RWPE1 (cell line): ENCODE measurements at regions not wholly inside any gene's neighbourhood (a gene's known extent, or its start where the extent isn't known, plus 50 kb on each side); places are given as distances from the start of the nearest gene placed in this dataset.

ENCODE experiments used
- CTCF ChIA-PET: fragments of 350-600 bp; sonication (Branson Sonifier 250); formaldehyde crosslinking; extraction: SDS; loops from one replicate; lab custom pipeline; 2021; lab: Yijun Ruan, JAX
- POLR2A ChIA-PET: fragments of 400-600 bp; formaldehyde crosslinking; extraction: SDS; loops from one replicate; lab custom pipeline; 2020; ENCODE audit warnings: antibody characterized with exemption; ENCODE audit not compliant: low non-redundant PET; lab: Yijun Ruan, JAX
- DNase-seq: peaks from one replicate; pipeline ENCODE4 v3.0.0; 2012; ENCODE audit warnings: low spot score
- H3K27ac ChIP-seq: fragments of 450-650 bp; 2 replicates; pipeline ENCODE4 v1.5.1; 2017
- TF ChIP-seq, protein P1 (sequence below): fragments of 450-650 bp; conservative IDR thresholded peaks from 2 replicates; pipeline ENCODE4 v1.5.1; 2017; ENCODE audit warnings: low read depth, mild to moderate bottlenecking

DNA sequence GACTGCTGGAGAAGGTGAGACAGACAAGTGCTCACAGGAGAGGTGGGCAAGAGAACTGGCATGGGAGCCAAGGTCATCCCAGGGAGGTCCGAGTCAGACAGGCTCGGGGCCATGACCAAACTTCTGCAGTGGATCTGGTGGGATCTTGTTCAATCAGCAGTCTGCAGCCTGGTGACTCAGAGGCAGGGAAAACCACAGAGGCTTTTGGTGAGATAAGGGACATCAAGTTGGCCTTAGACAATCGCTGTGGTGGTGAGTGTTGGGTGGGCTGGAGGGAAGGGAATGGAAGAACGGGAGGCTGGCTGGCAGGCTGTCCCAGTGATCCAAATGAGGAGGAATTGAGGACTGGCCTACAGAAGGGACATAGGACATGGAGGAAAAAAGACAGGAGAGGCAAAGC lies 123.8 kb downstream of the TMEM174 start:
- DNase-seq = no peak
- POLR2A ChIA-PET = no interaction called here
- CTCF ChIA-PET = interaction anchor here (0.9 kb wide), 1 partner anchor 81 kb away, joined by 4 read pairs; no protein-coding TSS in a partner anchor
- no peak overlapping the region for H3K27ac ChIP-seq
- TF ChIP-seq, protein P1, sequence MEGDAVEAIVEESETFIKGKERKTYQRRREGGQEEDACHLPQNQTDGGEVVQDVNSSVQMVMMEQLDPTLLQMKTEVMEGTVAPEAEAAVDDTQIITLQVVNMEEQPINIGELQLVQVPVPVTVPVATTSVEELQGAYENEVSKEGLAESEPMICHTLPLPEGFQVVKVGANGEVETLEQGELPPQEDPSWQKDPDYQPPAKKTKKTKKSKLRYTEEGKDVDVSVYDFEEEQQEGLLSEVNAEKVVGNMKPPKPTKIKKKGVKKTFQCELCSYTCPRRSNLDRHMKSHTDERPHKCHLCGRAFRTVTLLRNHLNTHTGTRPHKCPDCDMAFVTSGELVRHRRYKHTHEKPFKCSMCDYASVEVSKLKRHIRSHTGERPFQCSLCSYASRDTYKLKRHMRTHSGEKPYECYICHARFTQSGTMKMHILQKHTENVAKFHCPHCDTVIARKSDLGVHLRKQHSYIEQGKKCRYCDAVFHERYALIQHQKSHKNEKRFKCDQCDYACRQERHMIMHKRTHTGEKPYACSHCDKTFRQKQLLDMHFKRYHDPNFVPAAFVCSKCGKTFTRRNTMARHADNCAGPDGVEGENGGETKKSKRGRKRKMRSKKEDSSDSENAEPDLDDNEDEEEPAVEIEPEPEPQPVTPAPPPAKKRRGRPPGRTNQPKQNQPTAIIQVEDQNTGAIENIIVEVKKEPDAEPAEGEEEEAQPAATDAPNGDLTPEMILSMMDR = no peak

DNA sequence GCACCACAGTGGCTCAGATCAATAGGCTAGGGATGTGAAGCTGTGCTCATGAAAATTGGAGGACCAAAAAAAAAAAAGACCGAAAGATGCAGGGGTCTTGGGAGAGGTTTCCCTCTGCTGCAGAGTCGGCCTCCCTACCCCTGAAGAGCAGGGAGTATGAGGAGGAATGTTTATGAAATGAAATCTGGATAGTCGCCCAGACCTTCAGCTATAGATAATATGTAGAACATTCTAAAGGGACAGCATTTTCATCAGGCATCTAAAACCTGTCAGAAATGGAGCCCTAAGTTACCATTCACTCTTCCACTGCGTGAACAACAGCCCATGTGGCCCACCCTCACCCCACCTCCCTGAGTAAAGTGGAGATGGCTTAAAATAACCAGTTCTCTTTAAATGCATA lies 122.9 kb downstream of the TMEM174 start:
- DNase-seq = no peak
- POLR2A ChIA-PET = no interaction called here
- H3K27ac ChIP-seq = no peak overlapping the region
- TF ChIP-seq, protein P1 = no peak
- CTCF ChIA-PET = interaction anchor here (0.6 to 1.6 kb wide), 5 partner anchors 11 to 141 kb away, joined by 3 to 6 read pairs (median 5); no protein-coding TSS in a partner anchor

DNA sequence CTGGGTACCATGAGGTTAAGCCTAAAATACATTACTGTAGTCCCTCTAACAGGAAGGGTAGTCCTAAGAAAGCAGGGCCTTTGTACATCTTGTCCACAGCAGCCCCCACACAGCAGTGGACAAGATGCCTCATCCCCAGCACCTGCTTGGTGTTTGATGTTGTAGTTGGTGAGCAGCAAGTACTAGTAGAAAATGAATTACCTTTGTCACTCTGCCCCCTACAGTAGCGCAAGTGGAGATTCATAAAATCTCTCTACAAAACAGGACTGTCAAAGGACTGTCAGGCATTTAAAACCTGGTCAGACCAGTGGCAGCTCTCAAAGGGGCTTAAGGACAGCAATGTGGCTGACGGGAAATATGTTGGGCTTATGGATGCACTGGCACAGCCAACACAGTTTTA lies 122.5 kb downstream of the TMEM174 start:
- TF ChIP-seq, protein P1 = no peak
- DNase-seq = no peak
- H3K27ac ChIP-seq = no peak overlapping the region
- ChIA-PET CTCF (interaction anchor here (0.6 to 1.6 kb wide), 5 partner anchors 11 to 142 kb away, joined by 3 to 6 read pairs (median 5); no protein-coding TSS in a partner anchor), POLR2A (no interaction called here)

DNA sequence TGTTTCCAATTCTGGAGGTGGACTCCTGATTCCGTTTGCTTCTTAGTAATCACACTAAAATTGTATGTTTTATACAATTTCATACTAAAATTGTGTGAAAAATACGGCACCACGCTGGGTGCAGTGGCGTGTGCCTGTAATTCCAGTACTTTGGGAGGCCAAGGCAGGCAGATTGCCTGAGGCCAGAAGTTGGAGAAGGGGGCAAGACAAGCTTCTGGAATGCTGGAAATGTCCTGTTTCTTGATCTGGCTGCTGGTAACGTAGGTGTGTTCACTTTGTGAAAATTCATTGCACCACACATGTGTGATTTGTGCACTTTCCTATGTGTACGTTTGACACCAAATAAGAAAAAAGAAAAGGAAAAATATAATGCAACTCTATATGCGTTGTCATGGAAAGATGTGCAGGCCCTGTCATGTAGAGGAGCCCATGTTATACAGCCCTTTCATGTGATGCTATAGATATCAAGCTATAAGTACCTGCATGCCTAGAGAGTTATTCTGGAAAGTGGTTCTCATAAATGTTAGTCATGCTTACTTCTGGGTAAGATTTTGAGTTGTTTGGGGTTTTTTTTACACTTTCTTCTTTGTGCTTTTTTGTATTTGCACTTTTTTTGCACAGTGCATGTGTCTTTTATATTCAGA lies 119.9 kb downstream of the TMEM174 start:
- TF ChIP-seq, protein P1 = no peak
- DNase-seq = peak; percentile 41
- ChIA-PET CTCF (interaction anchor here (0.5 to 1.6 kb wide), 4 partner anchors 11 to 207 kb away, joined by 3 to 8 read pairs (median 3); no protein-coding TSS in a partner anchor), POLR2A (no interaction called here)
- H3K27ac ChIP-seq = no peak overlapping the region

DNA sequence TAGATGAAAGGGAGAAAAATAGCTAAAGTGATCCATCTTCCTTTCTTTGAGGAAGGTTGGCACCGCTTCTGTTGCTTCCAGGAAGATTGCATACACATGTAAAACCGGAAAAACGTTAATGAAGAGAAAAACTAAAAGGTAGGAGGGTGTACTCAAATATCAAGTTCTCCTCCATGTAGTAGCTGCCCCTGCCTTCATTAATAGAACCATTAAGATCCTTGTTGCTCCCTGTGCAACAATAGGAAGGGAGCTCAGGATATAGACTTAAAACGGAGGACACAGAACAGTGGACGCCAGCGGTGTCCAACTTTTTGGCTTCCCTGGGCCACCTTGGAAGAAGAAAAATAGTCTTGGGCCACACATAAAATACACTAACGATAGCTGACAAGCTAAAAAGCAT lies 118.9 kb downstream of the TMEM174 start:
- TF ChIP-seq, protein P1 = no peak
- no peak for DNase-seq
- ChIA-PET POLR2A (no interaction called here), CTCF (interaction anchor here (0.6 to 1.6 kb wide), 5 partner anchors 34 to 523 kb away, joined by 3 to 8 read pairs (median 3); no protein-coding TSS in a partner anchor)
- no peak overlapping the region for H3K27ac ChIP-seq

DNA sequence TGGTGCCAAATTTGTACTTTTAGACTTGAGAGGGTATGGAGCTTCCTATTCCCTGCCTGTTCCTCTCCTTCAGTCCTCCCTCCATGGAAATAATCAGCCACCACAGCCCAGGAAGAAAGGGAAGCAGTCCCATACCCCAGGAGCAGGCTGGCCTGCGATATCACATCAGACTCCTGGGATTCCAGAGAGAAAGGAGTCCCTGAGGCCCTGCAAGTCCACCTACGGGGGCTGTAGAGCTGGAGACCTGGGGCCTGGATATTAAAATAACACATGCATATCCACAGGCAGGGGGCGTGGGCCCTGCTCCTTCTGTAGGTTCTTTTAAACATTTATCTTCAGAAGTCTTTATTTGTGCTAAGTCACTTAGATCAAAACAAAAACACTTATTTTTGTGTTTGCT lies 117.2 kb downstream of the TMEM174 start:
- POLR2A ChIA-PET = no interaction called here
- TF ChIP-seq, protein P1 = no peak
- CTCF ChIA-PET = interaction anchor here (0.8 to 1.5 kb wide), 2 partner anchors 9 to 72 kb away, joined by 3 to 7 read pairs; no protein-coding TSS in a partner anchor
- DNase-seq = no peak
- no peak overlapping the region for H3K27ac ChIP-seq
